GF-D8 (cell line): ENCODE measurements at regions not wholly inside any gene's neighbourhood (a gene's known extent, or its start where the extent isn't known, plus 50 kb on each side); places are given as distances from the start of the nearest gene placed in this dataset.
"Not testable (repeated sequence)": the region's sequence is repeated elsewhere in the genome, so short reads cannot be mapped to it uniquely, and the experiment has no call there.

Experiments used
- DNase-seq: peaks from one replicate; lab custom pipeline; 2025; lab: John Stamatoyannopoulos, UW

GRCh38 chr15:96582473-96582872 is 252.0 kb downstream of the NR2F2 start:
- no peak for DNase-seq

GRCh38 chr15:96583671-96584070 is 253.2 kb downstream of the NR2F2 start:
- no peak for DNase-seq

- no peak for DNase-seq
These were observed 255.2 kb downstream of the NR2F2 start for GRCh38 chr15:96585484-96586386.

- no peak for DNase-seq
These were observed 256.4 kb downstream of the NR2F2 start for GRCh38 chr15:96586901-96587300.

GRCh38 chr15:96589864-96590263 is 259.4 kb downstream of the NR2F2 start:
- DNase-seq: no peak

- DNase-seq: no peak
These were observed 263.2 kb downstream of the NR2F2 start for GRCh38 chr15:96593735-96594134.

- no peak for DNase-seq
These were observed 265.5 kb downstream of the NR2F2 start for GRCh38 chr15:96595951-96596350.

- DNase-seq: no peak
These were observed 268.0 kb downstream of the NR2F2 start for GRCh38 chr15:96598514-96598913.

- DNase-seq: no peak
These were observed 268.8 kb downstream of the NR2F2 start for GRCh38 chr15:96599268-96599667.

- DNase-seq: no peak
These were observed 269.9 kb downstream of the NR2F2 start for GRCh38 chr15:96600350-96600749.

- DNase-seq: no peak
These were observed 276.1 kb downstream of the NR2F2 start for GRCh38 chr15:96606617-96607016.

- no peak for DNase-seq
These were observed 280.3 kb downstream of the NR2F2 start for GRCh38 chr15:96610757-96611156.

- no peak for DNase-seq
These were observed 282.4 kb downstream of the NR2F2 start for GRCh38 chr15:96612917-96613316.

GRCh38 chr15:96619174-96619573 is 288.7 kb downstream of the NR2F2 start:
- no peak for DNase-seq

GRCh38 chr15:96622714-96623113 is 292.2 kb downstream of the NR2F2 start:
- DNase-seq: no peak

GRCh38 chr15:96625256-96625655 is 294.8 kb downstream of the NR2F2 start:
- DNase-seq: no peak

- DNase-seq: no peak
These were observed 296.6 kb downstream of the NR2F2 start for GRCh38 chr15:96627031-96627568.

- DNase-seq: no peak
These were observed 299.0 kb downstream of the NR2F2 start for GRCh38 chr15:96629511-96629910.

- DNase-seq: no peak
These were observed 308.3 kb downstream of the NR2F2 start for GRCh38 chr15:96638793-96639192.

GRCh38 chr15:96645796-96646195 is 315.3 kb downstream of the NR2F2 start:
- DNase-seq: no peak

GRCh38 chr15:96648866-96649265 is 318.4 kb downstream of the NR2F2 start:
- no peak for DNase-seq

- DNase-seq: no peak
These were observed 326.6 kb downstream of the NR2F2 start for GRCh38 chr15:96657096-96657495.

- not testable (repeated sequence) for DNase-seq
These were observed 336.5 kb downstream of the NR2F2 start for GRCh38 chr15:96666979-96667378.

- no peak for DNase-seq
These were observed 339.9 kb downstream of the NR2F2 start for GRCh38 chr15:96670389-96670788.
